Activated CD8-positive, alpha-beta memory T cell treated with anti-CD3 and anti-CD28 coated beads, Interleukin-2, amount 10 ng/mL, durations not matched to agents 7 days and 5 days (primary cell): ENCODE measurements at regions not wholly inside any gene's neighbourhood (a gene's known extent, or its start where the extent isn't known, plus 50 kb on each side); places are given as distances from the start of the nearest gene placed in this dataset.

Experiments used
- ATAC-seq: fragments of 150-1000 bp; cut with Tn5 transposase; one replicate; pipeline ENCODE4 v1.10.0; 2021; ENCODE audit warnings: moderate library complexity
- CTCF ChIA-PET: fragments of 350-600 bp; sonication (Branson Sonifier 250); formaldehyde crosslinking; loops from one replicate; lab custom pipeline; 2021; ENCODE audit warnings: antibody characterized with exemption; lab: Charles Lee
- DNase-seq: peaks from one replicate; pipeline ENCODE4 v3.0.0-alpha.2; 2020
- H3K27ac Mint-ChIP-seq: one replicate; pipeline ENCODE4 v1.8.0; 2021; ENCODE audit warnings: mild to moderate bottlenecking, mixed read lengths
- H3K27me3 Mint-ChIP-seq: one replicate; pipeline ENCODE4 v1.8.0; 2021; ENCODE audit warnings: mixed read lengths
- H3K36me3 Mint-ChIP-seq: one replicate; pipeline ENCODE4 v1.8.0; 2021; ENCODE audit warnings: mild to moderate bottlenecking, mixed read lengths
- H3K4me1 Mint-ChIP-seq: one replicate; pipeline ENCODE4 v1.8.0; 2021; ENCODE audit warnings: mixed read lengths
- H3K4me3 Mint-ChIP-seq: one replicate; pipeline ENCODE4 v1.8.0; 2021; ENCODE audit warnings: mild to moderate bottlenecking, moderate library complexity, mixed read lengths
- H3K9me3 Mint-ChIP-seq: one replicate; pipeline ENCODE4 v1.8.0; 2022; ENCODE audit warnings: low read depth, mixed read lengths

- Mint-ChIP-seq H3K9me3 (no peaks in the 10 kb centered on the region), H3K27ac (no peak overlapping the region), H3K36me3 (no peaks in the 10 kb centered on the region), H3K27me3 (peaks cover 61% of the 10 kb centered on the region), H3K4me3 (no peak overlapping the region), H3K4me1 (no peaks in the 10 kb centered on the region)
- DNase-seq = no peak
- ATAC-seq = no peak
- CTCF ChIA-PET = interaction anchor here (1.6 kb wide), 1 partner anchor 11 kb away, joined by 4 read pairs; no protein-coding TSS in a partner anchor
These were observed 147.8 kb downstream of the EDN3 start for GRCh38 chr20:59448196-59448595.

DNA sequence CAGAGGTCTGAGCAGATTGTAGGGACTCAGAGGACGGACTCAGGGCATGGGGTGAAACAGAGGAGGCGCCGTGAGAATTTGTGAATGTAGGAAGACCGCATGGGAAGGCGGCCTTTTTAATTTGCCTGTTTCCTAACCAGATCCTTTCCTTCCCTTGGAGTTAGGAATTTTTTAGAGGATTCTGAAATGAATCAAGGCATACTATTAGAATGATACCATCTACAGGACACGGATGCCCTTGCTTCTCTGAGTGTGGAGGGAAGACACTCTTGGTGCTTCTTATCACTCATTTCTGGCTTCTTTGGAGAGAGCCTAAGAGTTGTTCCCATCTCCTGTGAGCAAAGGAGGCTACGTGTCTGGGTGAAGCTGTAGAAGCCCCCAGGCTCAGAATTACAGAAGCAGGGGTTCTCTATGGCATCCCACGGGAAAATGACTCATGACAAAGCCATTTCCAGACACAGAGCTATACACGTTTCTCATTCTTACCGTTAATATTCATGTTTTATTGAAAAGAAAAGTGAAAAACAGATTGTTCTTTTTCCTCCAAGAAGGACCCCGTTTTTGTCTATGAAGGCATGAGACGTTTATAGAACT is 148.5 kb downstream of the EDN3 start:
- no peaks in the 10 kb centered on the region for H3K9me3 Mint-ChIP-seq
- H3K4me1 Mint-ChIP-seq = no peaks in the 10 kb centered on the region
- DNase-seq (no peak), ATAC-seq (no peak)
- peaks cover 53% of the 10 kb centered on the region for H3K27me3 Mint-ChIP-seq
- CTCF ChIA-PET = no interaction called here
- no peak overlapping the region for H3K4me3 Mint-ChIP-seq
- no peak overlapping the region for H3K27ac Mint-ChIP-seq
- no peaks in the 10 kb centered on the region for H3K36me3 Mint-ChIP-seq

DNA sequence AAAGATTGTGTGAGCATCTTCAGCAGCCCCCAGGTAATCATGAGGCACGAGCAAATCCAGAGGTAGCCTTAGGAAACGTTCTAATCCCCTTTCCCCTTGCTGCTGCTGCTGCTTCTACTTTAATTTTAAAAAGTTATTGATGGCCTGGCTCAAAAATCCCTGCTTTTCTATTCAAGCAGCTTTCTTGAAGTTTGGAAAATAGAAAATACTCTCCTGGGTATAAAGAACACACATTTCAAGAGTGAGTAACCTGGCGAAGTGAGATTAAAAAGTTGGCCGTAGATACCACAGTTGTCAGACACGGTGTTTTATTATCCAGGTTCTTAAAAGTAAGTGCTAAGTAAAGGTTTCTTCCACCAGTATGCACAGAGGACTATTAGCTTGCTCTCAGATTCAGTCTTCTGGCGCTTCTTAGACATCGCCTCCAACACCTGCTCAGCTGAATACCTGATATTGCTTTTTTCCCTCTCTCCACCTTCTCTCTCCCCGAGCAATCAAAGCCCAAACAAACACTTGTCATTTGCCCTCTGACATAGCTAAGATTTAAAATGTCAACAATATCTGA is 150.7 kb downstream of the EDN3 start:
- Mint-ChIP-seq H3K36me3 (no peaks in the 10 kb centered on the region), H3K4me1 (no peaks in the 10 kb centered on the region), H3K4me3 (no peak overlapping the region), H3K9me3 (no peaks in the 10 kb centered on the region), H3K27me3 (peaks cover 37% of the 10 kb centered on the region), H3K27ac (no peak overlapping the region)
- CTCF ChIA-PET = no interaction called here
- no peak for ATAC-seq
- DNase-seq = no peak

GRCh38 chr20:59451641-59452040 is 151.2 kb downstream of the EDN3 start:
- peaks cover 32% of the 10 kb centered on the region for H3K27me3 Mint-ChIP-seq
- H3K4me1 Mint-ChIP-seq = no peaks in the 10 kb centered on the region
- H3K27ac Mint-ChIP-seq = no peak overlapping the region
- no peaks in the 10 kb centered on the region for H3K36me3 Mint-ChIP-seq
- ATAC-seq = no peak
- CTCF ChIA-PET = no interaction called here
- DNase-seq = no peak
- H3K4me3 Mint-ChIP-seq = no peak overlapping the region
- no peaks in the 10 kb centered on the region for H3K9me3 Mint-ChIP-seq

GRCh38 chr20:59452856-59453255 is 151.5 kb upstream of the PHACTR3 start:
- CTCF ChIA-PET = no interaction called here
- DNase-seq = no peak
- Mint-ChIP-seq H3K4me3 (no peak overlapping the region), H3K27ac (no peak overlapping the region), H3K4me1 (no peaks in the 10 kb centered on the region), H3K9me3 (no peaks in the 10 kb centered on the region), H3K36me3 (no peaks in the 10 kb centered on the region), H3K27me3 (peaks cover 25% of the 10 kb centered on the region)
- no peak for ATAC-seq

DNA sequence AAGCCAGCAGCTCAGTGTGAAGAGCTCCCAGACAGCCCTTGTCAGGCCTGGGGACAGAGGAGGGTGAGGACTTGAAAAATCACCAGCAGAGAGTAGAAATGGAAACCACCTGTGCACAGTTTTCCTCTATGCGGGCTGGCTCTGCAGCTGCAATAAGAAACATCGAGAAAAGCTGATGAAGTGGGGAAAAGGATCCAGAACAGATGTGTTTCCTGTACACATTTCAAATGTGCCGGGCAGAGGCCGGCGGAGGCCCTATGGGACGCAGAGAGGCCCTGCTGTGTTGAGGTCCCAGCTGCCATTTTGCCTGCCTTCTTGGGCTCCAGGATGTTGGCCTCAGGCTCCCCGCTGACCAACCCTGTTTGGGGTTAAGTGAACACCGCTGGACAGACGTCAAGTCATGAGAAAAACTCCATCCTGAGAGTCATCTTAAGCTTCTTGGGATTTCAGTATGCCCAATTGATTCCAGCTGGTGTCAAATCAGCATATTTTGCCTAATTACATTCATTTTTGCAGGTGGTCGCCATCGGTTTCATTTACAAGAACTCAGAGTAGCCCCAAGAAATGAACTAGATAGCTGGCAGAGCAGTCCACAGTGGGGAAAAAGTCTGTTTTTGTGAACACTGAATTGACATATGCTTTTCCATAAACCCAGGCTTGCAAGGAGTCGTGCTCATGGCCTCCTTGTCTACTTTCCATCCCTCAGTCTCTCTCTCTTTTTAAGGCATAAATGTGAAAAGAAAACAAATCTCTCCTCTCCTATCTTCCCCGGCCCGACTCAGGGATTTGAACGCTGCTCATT is 150.4 kb upstream of the PHACTR3 start:
- H3K27ac Mint-ChIP-seq = no peak overlapping the region
- CTCF ChIA-PET = no interaction called here
- no peaks in the 10 kb centered on the region for H3K9me3 Mint-ChIP-seq
- H3K4me1 Mint-ChIP-seq = no peaks in the 10 kb centered on the region
- no peak for DNase-seq
- no peaks in the 10 kb centered on the region for H3K36me3 Mint-ChIP-seq
- peaks cover 16% of the 10 kb centered on the region for H3K27me3 Mint-ChIP-seq
- H3K4me3 Mint-ChIP-seq = no peak overlapping the region
- no peak for ATAC-seq

DNA sequence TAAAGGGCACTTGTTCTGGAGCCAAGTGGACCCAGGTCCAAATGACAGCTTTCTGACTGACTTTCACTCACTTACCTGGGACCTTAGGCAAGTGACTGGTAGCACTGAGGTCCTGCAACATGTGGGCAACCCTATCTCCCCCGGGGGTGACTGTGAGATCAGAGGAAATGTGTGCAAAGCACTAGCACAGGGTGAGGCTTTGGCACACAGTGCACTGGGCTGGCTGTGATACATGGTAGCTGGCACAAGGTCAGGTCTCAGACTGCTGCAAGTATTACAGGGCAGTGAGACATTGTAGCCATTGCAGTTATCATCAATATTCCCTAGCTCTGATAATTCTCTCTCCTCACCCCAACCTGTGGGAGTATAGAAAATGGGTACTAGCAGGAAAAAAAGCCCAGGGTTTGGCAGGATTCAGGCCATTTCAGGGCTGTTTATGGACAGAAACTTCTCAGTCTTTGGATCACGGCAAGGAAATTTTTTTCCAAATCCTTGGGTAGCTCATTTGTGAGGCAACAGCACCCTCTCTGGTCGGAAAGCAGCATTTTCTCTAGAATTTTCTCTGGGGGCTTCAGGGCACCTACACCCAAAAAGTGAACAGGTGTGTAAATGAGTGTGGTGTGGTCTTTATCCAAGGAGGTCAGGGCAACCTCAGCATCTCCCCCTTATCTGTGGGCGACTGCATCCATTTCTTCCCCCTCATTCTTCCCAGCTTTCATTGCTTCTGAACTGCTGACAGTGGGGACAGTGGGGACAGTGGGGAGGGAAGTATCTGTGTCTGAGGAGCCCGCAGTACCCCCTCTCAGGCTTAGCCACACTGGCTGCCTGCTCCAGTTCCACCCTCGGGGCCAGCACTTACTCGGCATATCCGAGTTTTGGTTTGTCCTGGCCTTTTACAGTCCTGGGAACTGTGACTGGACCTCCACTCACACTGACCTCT is 148.7 kb upstream of the PHACTR3 start:
- Mint-ChIP-seq H3K9me3 (no peaks in the 10 kb centered on the region), H3K27ac (no peak overlapping the region)

DNA sequence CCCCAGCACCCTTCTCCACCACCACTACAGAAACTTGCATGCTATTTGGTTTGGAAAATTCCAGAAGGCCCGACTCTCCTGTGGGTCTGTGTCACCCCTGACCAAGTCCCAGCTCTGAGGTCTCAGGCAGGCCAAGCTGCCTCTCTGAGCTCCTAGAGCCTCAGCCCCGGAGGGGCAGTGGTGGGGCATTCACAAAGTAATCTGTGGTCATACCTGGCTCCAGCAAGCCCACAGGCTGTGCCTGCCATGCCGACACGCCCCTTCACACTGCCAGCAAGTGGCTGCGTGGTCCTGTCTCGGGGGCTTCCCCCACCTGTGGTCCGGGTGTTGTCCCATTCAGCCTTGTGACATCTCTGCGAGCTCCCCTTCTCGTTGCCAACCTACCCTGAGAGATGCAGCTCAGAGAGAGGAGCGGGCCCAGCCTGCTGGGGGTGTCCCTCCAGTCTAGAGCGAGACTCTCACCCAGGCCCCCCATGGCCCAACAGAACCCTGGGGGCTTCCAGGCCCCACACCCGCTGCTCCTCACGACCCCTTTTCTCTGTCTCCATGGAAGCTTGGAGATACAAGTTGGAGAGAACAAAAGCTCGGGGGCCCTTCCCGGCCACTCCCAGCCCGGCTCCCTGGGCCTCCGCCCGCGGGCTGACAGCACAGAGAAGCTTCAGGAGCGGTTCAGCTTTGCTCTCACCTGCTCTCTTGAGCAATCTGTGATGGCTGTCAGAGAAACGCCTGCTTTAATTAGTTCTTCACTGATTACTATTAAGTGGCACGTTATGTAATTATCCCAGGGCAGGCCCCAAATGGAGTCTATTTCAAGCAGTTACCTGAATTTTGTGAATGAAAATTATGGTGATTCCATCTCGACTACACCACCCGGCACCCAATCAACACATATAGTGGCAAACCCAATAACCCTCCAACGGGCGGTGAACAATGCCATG is 147.7 kb upstream of the PHACTR3 start:
- Mint-ChIP-seq H3K27ac (no peak overlapping the region), H3K27me3 (peaks cover 6% of the 10 kb centered on the region), H3K4me3 (no peak overlapping the region), H3K4me1 (no peaks in the 10 kb centered on the region), H3K36me3 (no peaks in the 10 kb centered on the region), H3K9me3 (no peaks in the 10 kb centered on the region)
- no peak for ATAC-seq
- DNase-seq = no peak
- CTCF ChIA-PET = interaction anchor here (1.0 to 1.6 kb wide), 7 partner anchors 9 to 249 kb away, joined by 3 to 6 read pairs (median 4); no protein-coding TSS in a partner anchor

More for the DNA sequence above, 148.7 kb upstream of the PHACTR3 start:
- H3K4me3 Mint-ChIP-seq = no peak overlapping the region
- DNase-seq (no peak), ATAC-seq (no peak)
- CTCF ChIA-PET = interaction anchor here (0.9 to 1.6 kb wide), 11 partner anchors 8 to 803 kb away, joined by 3 to 6 read pairs (median 4); no protein-coding TSS in a partner anchor
- H3K27me3 Mint-ChIP-seq = peaks cover 7% of the 10 kb centered on the region
- no peaks in the 10 kb centered on the region for H3K4me1 Mint-ChIP-seq
- no peaks in the 10 kb centered on the region for H3K36me3 Mint-ChIP-seq

GRCh38 chr20:59458645-59459044 is 145.7 kb upstream of the PHACTR3 start:
- ATAC-seq (no peak), DNase-seq (no peak)
- H3K36me3 Mint-ChIP-seq = no peaks in the 10 kb centered on the region
- no peak overlapping the region for H3K4me3 Mint-ChIP-seq
- no peak overlapping the region for H3K27ac Mint-ChIP-seq
- no peaks in the 10 kb centered on the region for H3K9me3 Mint-ChIP-seq
- H3K27me3 Mint-ChIP-seq = peaks cover 10% of the 10 kb centered on the region
- CTCF ChIA-PET = no interaction called here
- no peaks in the 10 kb centered on the region for H3K4me1 Mint-ChIP-seq

- Mint-ChIP-seq H3K27me3 (peaks cover 10% of the 10 kb centered on the region), H3K4me1 (no peaks in the 10 kb centered on the region), H3K36me3 (no peaks in the 10 kb centered on the region), H3K9me3 (no peaks in the 10 kb centered on the region), H3K4me3 (no peak overlapping the region), H3K27ac (no peak overlapping the region)
- ATAC-seq (no peak), DNase-seq (no peak)
- CTCF ChIA-PET = interaction anchor here (1.1 kb wide), 1 partner anchor 36 kb away, joined by 3 read pairs; no protein-coding TSS in a partner anchor
These were observed 144.8 kb upstream of the PHACTR3 start for GRCh38 chr20:59459586-59459985.

DNA sequence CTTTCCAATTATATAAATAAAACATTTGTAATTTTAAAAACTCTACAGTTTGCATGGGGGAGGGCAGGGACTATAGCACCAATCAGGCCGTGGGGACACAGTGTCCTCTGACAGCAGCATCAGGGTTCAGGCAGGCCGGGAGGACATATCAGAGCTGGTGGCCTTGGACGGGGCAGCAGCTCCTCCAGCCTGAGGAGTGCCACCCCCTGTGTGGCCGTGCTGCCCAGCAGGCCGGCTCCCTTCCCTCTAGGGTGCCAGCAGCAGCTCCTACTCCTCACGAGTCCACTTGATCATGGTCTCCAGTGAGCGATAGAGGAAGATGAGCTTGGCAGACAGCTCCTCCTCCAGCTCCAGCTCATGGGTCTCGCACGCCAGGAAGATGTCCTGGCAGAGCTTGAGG is 144.0 kb upstream of the PHACTR3 start:
- no peaks in the 10 kb centered on the region for H3K36me3 Mint-ChIP-seq
- CTCF ChIA-PET = interaction anchor here (0.5 to 1.1 kb wide), 2 partner anchors 35 to 981 kb away, joined by 3 read pairs; no protein-coding TSS in a partner anchor

DNA sequence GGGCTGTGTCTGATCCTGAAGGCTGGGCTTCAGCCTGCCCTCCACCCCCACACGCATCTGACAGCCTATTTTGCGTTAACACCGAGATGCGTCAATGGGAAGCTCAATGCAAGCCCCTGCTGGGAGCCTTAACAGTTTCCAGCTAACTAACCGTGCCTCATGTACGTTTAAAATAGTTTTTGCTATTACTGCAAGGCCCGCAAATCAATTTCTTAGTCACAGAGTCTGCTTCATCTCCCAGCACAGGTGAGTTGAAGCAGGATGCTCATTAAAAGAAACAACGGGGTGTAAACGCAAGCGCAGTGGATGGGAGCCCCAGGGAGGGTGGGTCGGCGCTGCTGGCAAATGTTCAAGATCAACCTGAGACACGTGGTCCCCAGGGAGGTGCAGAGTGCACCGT is 142.8 kb upstream of the PHACTR3 start:
- ATAC-seq (no peak), DNase-seq (no peak)
- Mint-ChIP-seq H3K4me3 (no peak overlapping the region), H3K27ac (no peak overlapping the region), H3K36me3 (no peaks in the 10 kb centered on the region), H3K27me3 (peaks cover 10% of the 10 kb centered on the region), H3K9me3 (no peaks in the 10 kb centered on the region), H3K4me1 (no peaks in the 10 kb centered on the region)
- CTCF ChIA-PET = no interaction called here

More for the DNA sequence above, 144.0 kb upstream of the PHACTR3 start:
- Mint-ChIP-seq H3K4me3 (no peak overlapping the region), H3K27ac (no peak overlapping the region), H3K27me3 (peaks cover 10% of the 10 kb centered on the region), H3K4me1 (no peaks in the 10 kb centered on the region), H3K9me3 (no peaks in the 10 kb centered on the region)
- no peak for ATAC-seq
- DNase-seq = no peak
